HG02981 (cell line): ENCODE measurements at regions not wholly inside any gene's neighbourhood (a gene's known extent, or its start where the extent isn't known, plus 50 kb on each side); places are given as distances from the start of the nearest gene placed in this dataset.

ENCODE experiments used
- ATAC-seq: cut with Tn5 transposase; IDR thresholded peaks from one replicate; pipeline ENCODE4 v1.9.1; 2021; ENCODE audit warnings: mild to moderate bottlenecking, moderate library complexity; ENCODE audit not compliant: unreplicated experiment

DNA sequence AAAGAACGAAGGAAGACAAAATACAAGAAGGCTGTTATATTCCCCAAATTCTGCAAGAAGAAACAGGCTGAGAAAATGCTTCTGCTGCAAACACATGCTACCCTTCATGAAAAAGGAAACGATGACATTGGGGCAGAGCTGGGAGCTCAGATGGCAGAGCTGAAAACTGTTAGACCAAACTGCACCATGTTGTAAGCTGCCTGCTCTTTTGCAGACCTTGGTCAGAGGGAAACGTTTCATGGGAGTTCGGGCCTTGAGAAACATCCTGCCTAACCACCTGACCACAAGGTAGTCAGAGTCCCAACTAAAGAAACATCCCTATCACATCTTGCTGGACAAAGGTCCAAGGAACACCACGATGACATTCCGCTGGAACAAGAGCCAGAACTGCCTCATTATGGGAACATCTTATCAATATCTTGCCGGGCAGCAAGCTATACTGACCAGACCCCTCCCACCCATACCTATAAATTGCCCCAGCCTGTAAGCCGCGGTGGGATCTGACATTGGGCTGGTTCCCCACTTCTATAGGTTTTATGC is 110.7 kb upstream of the CTSC start:
- no peak for ATAC-seq

DNA sequence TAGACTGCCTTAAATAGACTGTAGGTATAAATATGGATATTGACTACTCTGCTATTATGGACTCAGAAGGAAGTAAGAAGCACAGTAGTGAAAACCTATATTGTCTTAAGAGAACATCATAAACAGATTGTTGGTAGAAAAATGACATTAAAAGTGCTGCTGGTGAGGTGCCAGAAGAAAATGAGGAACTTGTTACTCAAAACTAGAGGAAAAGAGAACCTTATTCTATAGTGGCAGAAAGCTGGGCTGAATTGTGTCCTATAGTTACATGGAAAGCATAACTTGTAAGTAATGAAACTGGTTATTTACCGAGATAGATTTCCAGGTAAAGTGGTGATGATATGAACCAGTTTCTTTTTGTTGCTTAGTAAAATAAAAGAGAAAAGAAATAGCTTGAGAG is 109.7 kb upstream of the CTSC start:
- no peak for ATAC-seq

DNA sequence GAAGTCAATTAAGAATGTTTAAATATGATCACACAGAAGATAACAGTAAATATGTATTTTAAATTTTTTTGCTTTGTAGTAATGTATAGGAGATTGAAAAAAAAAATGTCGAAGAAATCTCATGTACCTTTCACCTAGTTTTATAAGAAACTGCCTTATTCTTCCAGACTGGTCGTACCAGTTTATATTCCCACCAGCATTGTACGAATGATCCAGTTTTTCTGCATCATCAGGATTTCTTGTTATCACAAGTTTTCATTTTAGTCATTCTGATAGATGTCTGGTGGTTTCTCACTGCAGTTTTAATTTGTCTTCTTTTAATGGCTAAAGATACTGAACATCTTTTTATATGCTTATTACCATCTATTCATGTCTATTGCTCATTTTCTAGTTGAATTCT is 101.8 kb upstream of the CTSC start:
- ATAC-seq = no peak

DNA sequence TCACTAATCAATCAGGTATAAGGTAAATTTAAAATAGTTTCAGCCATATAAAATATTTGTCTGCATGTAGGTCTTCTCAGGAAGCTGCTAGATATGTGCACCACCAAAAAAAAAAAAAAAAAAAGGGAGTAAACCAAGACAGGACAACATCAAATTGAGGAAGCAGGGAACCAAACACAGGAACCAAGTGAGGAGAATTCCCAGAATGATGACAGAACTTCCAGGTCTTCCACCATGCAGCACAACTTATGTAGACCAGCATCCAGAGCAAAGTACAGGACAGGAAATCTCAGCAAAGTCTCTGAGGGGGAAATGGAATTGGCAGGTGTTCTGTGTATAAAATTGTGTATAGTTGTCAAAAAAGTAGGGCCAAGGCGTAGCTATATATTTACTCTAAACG is 101.2 kb upstream of the CTSC start:
- no peak for ATAC-seq

DNA sequence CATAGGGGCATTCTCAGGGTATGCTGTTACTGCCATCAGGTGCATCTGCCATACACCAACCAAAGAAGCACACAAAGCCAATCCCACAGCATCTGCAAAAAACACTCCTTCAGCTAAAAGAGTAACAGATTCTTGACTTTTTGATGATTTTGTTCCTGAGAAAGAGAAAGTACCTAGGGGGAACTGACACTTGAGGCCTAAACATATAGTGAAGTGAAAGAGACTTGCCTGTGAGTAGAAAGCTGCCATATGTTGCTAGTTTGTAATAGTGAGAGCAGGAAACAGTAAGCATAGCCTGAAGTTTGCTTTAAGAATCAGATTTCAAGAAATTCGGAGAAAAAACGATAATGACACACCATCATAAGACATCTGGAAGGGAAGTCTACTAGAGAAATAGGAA is 97.9 kb upstream of the CTSC start:
- peak; percentile 96 for ATAC-seq

DNA sequence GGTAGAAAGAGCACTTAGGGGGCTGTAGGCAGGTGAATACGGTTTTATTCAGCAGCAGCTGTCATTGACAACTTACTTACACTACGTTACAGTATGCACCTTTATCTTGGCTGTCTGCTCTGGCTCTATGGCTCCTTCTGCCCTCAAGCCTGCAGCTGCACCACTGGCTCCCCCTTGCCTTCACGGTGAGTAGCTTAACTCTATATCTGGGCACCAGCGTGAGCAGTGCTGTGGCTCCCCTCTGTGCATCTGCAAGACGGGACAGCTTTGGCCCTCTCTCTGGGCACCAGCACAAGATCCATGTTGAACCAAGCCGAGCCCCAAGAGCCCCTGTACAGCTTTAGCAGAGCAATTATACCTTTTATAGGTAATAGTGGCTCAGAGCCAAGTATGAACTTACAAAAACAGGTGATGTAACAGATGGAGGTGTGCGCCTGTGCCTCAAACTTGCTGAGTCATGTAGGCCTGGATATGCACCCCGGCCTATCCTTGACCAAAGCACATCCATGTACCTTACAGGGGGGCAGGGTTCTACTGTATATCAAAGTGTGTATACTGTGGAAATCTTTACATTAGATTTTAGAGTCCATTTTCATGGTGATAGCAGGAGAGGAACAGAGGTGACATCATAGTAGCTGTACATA is 96.9 kb upstream of the CTSC start:
- no peak for ATAC-seq

DNA sequence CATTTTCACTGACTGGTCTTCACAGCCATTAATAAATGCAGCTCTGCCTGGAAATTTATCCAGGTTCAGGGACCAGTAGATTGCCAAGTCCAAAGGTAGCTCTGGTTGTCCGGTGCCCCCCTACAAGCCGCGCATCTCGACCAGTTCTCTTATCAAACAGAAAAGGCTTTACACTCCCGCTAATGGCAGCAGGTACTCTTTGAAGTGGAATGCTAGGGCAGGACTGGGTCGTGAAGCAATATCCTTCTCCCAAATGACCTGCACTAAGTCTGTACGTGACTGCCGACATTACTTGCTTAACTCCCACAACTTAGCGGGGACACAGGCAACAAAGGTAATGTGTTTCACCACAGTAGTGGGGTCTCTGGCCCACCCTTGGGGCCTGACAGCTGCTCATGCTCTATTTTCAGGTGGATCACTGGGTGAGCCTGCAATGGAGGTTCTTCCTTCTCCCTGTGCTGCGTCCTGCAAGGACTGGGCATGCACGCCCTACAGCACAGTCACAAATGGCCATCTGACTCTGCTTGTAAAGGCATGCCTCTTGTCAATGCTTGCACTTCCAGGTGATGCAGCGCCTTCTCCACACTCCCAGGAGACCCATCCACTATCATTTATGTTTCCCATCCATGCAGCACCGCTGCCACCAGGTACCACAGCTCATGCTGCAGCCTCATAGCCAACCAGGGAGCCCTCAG is 96.1 kb upstream of the CTSC start:
- ATAC-seq = no peak

DNA sequence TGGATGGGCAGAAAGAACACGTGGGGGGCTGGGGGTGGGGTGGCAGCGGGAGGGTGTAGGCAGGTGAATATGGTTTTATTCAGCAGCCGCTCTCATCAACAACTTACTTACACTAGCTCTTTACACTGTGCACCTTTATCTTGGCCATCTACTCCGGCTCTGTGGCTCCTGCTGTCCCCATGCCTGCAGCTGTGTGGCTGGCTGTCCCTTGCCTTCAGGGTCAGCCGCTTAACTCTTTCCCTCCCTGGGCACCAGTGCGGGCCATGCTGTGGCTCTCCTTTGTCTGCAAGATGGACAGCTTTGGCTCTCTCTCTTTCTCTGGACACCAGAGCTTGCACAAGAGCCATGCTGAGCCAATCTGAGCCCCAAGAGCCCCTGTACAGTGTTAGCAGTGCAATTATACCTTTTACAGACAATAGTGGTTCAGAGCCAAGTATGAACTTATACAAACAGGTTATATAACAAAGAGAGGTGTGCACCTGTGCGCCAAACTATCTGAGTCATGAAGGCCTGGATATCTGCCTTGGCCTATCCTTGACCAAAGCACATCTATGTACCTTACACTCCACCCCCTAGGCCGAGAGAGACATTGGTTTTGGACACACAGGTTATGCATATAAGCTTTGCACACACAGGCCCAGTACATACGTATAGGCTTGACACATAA is 94.3 kb upstream of the CTSC start:
- no peak for ATAC-seq

DNA sequence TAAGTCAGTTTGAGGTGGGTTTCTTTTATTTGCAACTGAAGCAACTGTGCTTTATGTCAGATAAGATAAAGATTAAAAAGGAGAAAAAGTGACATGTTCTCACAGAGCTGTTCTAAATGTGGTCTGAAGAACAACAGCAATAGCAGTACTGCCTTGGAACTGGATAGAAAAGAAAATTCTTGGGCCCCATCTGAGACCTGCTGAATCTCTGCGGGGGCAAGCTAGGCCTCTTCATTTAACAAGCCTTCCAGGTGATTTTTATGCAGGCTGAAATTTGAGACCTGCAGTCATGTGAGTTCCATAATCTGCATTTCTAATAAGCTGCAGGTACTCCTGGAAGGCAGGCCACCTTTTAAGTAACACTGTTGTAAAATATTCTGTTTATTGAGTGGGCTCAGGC is 91.4 kb upstream of the CTSC start:
- ATAC-seq = no peak

DNA sequence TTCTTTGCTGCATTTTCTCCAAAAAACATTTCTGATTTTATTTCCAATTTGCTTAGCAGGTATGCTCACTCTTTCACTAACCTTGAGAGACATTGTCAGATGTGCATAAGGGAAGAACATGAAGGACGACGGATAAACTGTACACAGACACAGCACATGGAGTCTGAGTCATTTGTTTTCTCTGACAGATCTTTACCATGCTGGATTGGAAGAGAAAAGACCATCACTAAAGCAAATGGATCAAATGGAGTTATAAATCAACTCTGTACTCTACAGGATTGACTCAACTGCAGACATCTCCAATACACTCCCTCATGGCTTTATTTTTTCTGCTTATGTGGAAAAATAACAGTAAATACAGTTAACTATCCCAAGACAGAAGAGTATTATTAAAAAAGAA is 90.2 kb upstream of the CTSC start:
- ATAC-seq = no peak

DNA sequence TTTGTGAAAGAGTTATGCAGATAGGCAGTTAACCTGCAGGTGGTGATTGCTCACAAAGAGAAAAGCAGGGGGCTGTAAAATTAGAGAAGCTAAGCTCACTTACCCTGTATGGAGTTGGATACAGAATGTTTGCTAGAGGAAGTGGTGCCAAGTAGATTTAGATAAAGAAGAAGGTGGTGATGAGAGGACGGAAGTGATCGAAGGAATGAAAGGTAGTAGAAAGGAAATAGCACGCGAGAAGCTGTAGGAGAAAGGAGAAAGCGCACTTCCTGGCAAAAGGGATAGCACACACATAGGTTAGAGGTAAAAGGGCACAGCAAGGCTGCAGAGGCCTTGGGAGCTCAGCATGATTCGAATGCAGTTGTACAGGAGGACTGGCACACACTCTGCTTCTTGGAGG is 87.3 kb upstream of the CTSC start:
- no peak for ATAC-seq

DNA sequence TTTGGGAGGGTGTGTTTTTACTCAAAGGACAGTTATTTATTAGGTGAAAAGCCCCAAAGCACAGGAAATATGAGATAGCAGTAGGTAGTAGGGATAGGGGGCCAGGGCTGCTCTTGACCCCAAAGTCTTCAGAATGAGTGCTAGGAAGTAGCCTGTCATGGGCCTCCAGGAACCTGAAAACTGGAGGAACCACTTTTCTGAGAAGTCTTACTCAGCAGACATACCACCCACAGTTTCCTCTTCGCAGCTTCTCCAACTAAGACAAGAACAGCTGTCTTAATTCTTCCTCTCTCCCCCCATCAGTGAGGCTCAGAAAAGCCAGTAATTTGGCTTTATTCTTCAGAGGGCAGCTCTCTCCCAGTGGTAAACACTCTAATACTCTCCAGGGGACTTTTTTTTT is 84.0 kb upstream of the CTSC start:
- peak; percentile 74 for ATAC-seq

DNA sequence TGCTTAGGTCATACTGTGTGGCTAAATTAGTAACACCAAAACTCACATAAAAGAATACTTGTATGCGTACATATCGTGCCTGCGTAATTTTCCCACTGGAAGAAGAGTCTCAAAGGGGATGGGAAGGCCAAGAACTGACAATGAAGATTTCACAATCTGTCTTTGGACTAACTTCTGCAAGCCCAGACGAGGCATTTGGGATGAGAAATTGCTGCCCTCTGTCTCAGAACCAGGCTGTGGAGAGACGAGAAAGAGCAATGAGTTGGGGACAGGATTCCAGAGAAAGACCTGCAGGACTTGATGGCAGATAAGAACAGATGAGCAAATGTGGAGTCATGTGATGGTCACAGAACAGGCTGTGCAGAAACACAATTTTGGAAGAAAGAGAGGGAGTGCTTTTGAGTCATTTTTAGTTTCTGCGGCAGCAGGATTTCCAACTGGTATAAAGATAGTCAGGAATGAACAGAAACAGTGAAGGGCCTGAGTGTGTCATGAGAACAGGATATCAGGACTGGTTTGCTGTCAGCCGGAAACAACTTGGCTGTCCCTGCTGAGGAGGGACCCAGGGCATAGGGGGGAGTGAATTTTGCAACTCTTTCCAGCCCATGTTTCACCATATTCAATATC is 82.7 kb upstream of the CTSC start:
- ATAC-seq = no peak

DNA sequence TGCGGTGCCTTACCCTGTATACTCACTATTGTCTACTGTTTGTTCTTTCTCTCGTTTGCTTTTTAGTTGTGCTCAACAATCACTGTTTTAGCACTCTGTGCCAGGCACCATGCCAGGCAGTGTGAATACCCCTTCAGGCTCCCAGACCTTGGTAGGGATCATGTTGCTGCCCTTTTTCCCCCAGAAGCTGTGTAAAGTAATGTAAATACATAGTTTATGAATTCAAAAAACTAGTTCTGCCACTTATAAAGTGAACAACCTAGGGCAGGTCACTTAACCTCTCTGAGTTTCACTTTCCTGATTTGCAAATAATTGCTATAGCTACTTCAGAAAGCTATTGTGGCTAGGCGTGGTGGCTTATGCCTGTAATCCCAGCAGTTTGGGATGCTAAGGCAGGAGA is 81.0 kb upstream of the CTSC start:
- no peak for ATAC-seq

DNA sequence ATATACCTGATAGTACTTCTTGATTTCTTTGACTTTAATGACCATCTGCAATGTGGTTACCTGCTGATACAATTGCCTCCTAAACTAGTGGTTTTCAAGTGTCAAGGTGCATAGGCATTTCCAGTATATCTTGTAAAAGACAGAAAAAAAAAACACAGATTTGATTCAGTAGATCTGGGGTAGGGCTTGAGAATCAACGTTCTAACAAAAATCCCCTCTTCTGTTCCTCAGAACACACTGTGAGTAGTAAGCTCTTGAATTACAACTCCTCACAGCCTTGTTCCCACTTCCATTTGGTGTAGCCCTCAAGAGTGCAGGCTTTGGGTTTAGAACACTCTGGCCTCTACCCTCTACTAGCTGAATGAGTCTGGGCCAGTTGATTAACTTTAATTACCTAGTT is 78.0 kb upstream of the CTSC start:
- no peak for ATAC-seq

DNA sequence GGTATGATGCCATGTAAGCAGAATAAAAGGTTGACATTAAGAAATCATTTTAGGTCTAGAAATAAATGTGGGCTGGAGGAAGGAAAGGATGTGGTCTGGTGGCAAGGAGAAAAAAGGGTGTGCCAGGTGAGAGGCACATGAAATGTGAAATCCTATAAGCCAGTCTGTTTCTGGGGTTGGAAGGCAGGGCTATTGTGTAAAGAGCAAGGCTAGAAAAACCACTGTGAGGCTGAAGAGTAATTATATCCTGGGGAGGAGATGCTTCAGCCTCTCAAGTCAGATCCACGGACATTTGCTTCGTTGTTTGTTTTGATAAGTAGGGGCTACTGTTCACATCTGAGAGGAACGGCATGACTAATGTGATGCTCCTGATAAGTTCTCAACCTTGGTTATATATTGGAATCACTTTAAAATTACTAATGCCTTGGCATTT is 77.5 kb upstream of the CTSC start:
- peak; percentile 33 for ATAC-seq

DNA sequence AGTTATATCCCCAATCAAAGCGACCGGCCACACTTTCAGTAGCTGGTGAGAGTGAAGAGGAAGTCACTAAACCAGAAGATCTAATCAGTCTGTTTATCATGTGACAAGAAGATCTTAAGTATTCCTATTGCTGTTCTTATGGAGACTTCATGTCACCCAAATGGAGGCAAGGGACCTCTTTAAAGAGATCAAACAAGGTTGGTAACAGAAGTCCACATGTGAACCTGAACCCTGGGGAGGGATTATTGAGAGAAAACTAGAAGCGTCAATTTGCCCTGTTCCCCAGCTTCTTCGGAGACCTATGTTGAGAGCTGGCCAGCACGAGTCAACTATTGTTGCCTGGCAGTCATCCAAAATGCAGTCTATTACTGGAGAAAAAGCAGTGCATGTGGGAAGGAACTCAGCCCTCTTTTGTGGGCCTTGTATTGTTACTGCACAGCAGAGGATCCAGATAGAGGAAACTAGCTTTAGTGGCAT is 76.9 kb upstream of the CTSC start:
- ATAC-seq = peak; percentile 51

DNA sequence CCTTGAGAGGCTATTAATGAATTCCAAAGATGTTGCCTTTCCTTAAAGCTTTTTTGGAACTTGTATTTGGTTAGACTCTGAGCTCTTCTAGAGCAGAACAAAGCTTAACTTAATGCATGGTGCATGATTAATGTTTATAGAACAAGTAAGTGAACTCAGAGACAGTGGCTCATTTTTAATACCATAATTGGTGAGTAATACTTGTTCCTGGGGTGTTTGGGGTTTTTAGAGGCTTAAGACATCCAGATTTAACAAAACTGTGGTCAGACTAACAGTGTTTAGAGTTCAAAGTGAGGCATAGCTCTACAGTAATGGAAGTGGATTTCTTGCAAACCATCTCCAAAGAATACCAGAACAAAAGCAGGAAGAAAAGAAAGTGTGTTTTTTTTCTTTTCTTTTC is 73.7 kb upstream of the CTSC start:
- ATAC-seq = no peak

DNA sequence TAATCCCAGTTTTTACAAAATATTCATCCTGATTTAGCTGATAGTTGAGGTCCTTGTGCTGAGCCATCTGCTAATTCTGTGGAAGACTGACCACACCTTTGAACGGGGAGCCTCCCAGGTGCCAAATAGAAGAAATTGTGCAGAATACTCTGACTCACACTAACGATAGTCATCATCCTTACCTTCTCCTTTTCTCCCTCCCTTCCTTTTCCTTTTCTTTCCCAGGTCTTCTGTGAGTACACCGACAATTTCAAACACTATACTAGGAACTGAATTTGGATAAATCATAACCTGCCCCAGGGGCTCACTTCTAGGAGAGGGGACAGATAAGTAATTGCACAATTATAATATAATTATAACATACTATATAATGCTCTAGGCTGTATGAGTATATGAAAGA is 73.1 kb upstream of the CTSC start:
- no peak for ATAC-seq

DNA sequence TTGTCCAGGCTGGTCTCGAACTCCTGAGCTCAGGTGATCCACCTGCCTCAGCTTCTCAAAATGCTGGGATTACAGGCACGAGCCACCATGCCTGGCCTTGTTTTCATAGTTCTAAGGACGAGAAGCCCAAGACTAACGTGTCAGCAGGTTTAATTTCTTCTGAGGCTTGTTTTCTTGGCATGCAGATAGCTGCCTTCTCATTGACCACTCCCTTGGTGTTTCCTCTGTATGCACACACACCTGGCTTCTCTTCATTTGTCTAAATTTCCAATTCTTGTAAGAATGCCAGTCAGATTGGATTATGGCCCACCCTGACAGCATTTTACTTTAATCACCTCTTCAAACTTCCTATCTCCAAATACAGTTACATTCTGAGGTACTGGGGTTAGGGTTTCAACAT is 72.5 kb upstream of the CTSC start:
- no peak for ATAC-seq

DNA sequence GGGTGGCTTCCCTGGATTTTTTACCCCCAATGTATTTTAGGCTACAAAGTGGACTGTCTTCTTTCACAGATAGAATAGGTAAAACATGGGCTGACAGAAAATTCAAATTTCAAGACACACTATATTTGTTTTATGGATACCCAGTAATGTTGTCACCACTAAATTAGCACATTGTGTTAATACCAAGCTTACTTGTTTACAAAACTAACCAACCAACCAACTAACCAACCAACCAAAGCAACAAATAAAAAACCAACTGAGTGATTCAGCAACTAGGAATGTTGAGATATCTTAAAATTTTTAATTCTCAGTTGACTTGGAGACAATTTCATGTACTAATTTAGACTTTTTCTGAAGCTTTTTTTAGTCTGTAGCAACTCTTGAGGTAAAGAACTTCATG is 69.3 kb upstream of the CTSC start:
- ATAC-seq = no peak

DNA sequence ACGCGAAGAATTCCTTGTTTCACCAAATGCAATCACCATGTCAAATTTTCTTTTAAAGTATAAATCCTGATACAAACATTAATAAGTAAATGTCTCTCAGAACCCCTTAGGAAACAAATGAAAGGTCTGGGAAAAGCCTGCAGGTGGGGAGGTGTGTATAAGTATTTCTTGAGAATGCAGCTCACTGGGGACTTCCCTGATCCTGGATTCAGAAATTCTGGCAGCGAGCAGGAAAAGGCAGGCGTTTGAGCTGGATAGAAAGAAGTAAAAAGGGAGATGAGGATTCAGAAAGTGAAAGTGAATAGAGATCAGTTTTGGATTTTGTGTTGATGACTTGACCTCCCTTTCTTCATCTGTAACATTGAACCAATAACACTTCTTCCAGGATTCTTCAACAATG is 68.3 kb upstream of the CTSC start:
- ATAC-seq = no peak
